IMR-90 (cell line): ENCODE measurements at regions not wholly inside any gene's neighbourhood (a gene's known extent, or its start where the extent isn't known, plus 50 kb on each side); places are given as distances from the start of the nearest gene placed in this dataset.

Experiments
- BHLHE40 ChIP-seq: fragments of 150-350 bp; IDR thresholded peaks from 2 replicates; pipeline ENCODE4 v1.6.1; 2016; ENCODE audit warnings: mild to moderate bottlenecking, low read depth, low read length
- CEBPB ChIP-seq: IDR thresholded peaks from 2 replicates; pipeline ENCODE4 v1.6.1; 2012; ENCODE audit warnings: low read depth, low read length, improper control_type of control experiment
- FOS ChIP-seq: fragments of 150-350 bp; IDR thresholded peaks from 2 replicates; pipeline ENCODE4 v1.6.1; 2016; ENCODE audit warnings: low read depth, low read length
- MAFK ChIP-seq: IDR thresholded peaks from 2 replicates; pipeline ENCODE4 v1.6.1; 2012; ENCODE audit warnings: low read depth, low read length, improper control_type of control experiment
- MAZ ChIP-seq: IDR thresholded peaks from 2 replicates; pipeline ENCODE4 v1.6.1; 2012; ENCODE audit warnings: low read depth, mild to moderate bottlenecking, low read length, improper control_type of control experiment, moderate library complexity, borderline replicate concordance
- MXI1 ChIP-seq: IDR thresholded peaks from 2 replicates; pipeline ENCODE4 v1.6.1; 2012; ENCODE audit warnings: low read depth, mild to moderate bottlenecking, low read length, moderate library complexity, borderline replicate concordance
- POLR2A ChIP-seq: IDR thresholded peaks from 2 replicates; pipeline ENCODE4 v1.6.1; 2012; ENCODE audit warnings: mild to moderate bottlenecking, low read depth, low read length
- RAD21 ChIP-seq: IDR thresholded peaks from 2 replicates; pipeline ENCODE4 v1.6.1; 2012; ENCODE audit warnings: low read length, improper control_type of control experiment
- RFX5 ChIP-seq: IDR thresholded peaks from 2 replicates; pipeline ENCODE4 v1.8.0; 2012; ENCODE audit warnings: low read depth, mild to moderate bottlenecking, low read length, moderate library complexity
- SMC3 ChIP-seq: fragments of 150-350 bp; IDR thresholded peaks from 2 replicates; pipeline ENCODE4 v1.6.1; 2016; ENCODE audit warnings: low read depth, mild to moderate bottlenecking, antibody characterized with exemption, low read length, moderate library complexity
- USF2 ChIP-seq: fragments of 150-350 bp; IDR thresholded peaks from 2 replicates; pipeline ENCODE4 v1.6.1; 2017; ENCODE audit warnings: mild to moderate bottlenecking, antibody characterized with exemption, low read length, low read depth
- TF ChIP-seq, protein P1 (sequence below): conservative IDR thresholded peaks from 2 replicates; pipeline ENCODE4 v1.5.1; 2012; ENCODE audit warnings: mild to moderate bottlenecking, low read depth, low read length, improper control_type of control experiment

GRCh38 chr12:48276621-48277020, 73.5 kb upstream of the OR10AD1 start:
- TF ChIP-seq, protein P1, sequence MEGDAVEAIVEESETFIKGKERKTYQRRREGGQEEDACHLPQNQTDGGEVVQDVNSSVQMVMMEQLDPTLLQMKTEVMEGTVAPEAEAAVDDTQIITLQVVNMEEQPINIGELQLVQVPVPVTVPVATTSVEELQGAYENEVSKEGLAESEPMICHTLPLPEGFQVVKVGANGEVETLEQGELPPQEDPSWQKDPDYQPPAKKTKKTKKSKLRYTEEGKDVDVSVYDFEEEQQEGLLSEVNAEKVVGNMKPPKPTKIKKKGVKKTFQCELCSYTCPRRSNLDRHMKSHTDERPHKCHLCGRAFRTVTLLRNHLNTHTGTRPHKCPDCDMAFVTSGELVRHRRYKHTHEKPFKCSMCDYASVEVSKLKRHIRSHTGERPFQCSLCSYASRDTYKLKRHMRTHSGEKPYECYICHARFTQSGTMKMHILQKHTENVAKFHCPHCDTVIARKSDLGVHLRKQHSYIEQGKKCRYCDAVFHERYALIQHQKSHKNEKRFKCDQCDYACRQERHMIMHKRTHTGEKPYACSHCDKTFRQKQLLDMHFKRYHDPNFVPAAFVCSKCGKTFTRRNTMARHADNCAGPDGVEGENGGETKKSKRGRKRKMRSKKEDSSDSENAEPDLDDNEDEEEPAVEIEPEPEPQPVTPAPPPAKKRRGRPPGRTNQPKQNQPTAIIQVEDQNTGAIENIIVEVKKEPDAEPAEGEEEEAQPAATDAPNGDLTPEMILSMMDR: no peak
- TF ChIP-seq FOS (no peak), MAZ (no peak), SMC3 (no peak), RFX5 (no peak), BHLHE40 (no peak), POLR2A (no peak), CEBPB (no peak), MAFK (no peak), RAD21 (no peak), USF2 (no peak), MXI1 (no peak)
